ENCODE measurements at regions not wholly inside any gene's neighbourhood (a gene's known extent, or its start where the extent isn't known, plus 50 kb on each side); places are given as distances from the start of the nearest gene placed in this dataset.
"Not testable (repeated sequence)": the region's sequence is repeated elsewhere in the genome, so short reads cannot be mapped to it uniquely, and the experiment has no call there.

GRCh38 chr10:71107117-71107516, 105.3 kb upstream of the UNC5B start:
- TF ChIP-seq, protein P1, sequence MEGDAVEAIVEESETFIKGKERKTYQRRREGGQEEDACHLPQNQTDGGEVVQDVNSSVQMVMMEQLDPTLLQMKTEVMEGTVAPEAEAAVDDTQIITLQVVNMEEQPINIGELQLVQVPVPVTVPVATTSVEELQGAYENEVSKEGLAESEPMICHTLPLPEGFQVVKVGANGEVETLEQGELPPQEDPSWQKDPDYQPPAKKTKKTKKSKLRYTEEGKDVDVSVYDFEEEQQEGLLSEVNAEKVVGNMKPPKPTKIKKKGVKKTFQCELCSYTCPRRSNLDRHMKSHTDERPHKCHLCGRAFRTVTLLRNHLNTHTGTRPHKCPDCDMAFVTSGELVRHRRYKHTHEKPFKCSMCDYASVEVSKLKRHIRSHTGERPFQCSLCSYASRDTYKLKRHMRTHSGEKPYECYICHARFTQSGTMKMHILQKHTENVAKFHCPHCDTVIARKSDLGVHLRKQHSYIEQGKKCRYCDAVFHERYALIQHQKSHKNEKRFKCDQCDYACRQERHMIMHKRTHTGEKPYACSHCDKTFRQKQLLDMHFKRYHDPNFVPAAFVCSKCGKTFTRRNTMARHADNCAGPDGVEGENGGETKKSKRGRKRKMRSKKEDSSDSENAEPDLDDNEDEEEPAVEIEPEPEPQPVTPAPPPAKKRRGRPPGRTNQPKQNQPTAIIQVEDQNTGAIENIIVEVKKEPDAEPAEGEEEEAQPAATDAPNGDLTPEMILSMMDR (IDR thresholded peaks at IDR 0.05) = not testable (repeated sequence)
- not testable (repeated sequence) for TF ChIP-seq POLR2A (IDR thresholded peaks at IDR 0.05)

Measured in testis (tissue), 2 donors.